ENCODE measurements at regions not wholly inside any gene's neighbourhood (a gene's known extent, or its start where the extent isn't known, plus 50 kb on each side); places are given as distances from the start of the nearest gene placed in this dataset.
A peak's percentile ranks its signal among the peaks of the same experiment; 100 is the strongest.

GRCh38 chr10:3668276-3668965, 116.6 kb downstream of the KLF6 start:
- TF ChIP-seq RARB (CRISPR knock-in tag; IDR thresholded peaks at IDR 0.05) (no peak), GLIS3 (CRISPR knock-in tag; IDR thresholded peaks at IDR 0.05) (no peak), CSDC2 (CRISPR knock-in tag; IDR thresholded peaks at IDR 0.05) (no peak), PATZ1 (CRISPR knock-in tag; IDR thresholded peaks at IDR 0.05; ENCODE audit: borderline replicate concordance) (peak; percentile 44; the same call in 1 of the 2 replicates), TCF4 (CRISPR knock-in tag; IDR thresholded peaks at IDR 0.05; ENCODE audit: borderline replicate concordance) (no peak), ZNF70 (CRISPR knock-in tag; IDR thresholded peaks at IDR 0.05) (no peak), CSRNP3 (CRISPR knock-in tag; IDR thresholded peaks at IDR 0.05) (no peak), ZFP3 (CRISPR knock-in tag; IDR thresholded peaks at IDR 0.05) (no peak), TOX (CRISPR knock-in tag; IDR thresholded peaks at IDR 0.05; ENCODE audit: borderline replicate concordance) (no peak), ZNF8 (CRISPR knock-in tag; IDR thresholded peaks at IDR 0.05) (no peak), ZNF565 (CRISPR knock-in tag; conservative IDR thresholded peaks at IDR 0.05; ENCODE audit: low read depth) (no peak), ARNTL (CRISPR knock-in tag; IDR thresholded peaks at IDR 0.05; ENCODE audit: borderline replicate concordance, low read depth) (no peak)
